LNCAP (cell line): ENCODE measurements at regions not wholly inside any gene's neighbourhood (a gene's known extent, or its start where the extent isn't known, plus 50 kb on each side); places are given as distances from the start of the nearest gene placed in this dataset.

Source experiments
- CTCF ChIP-seq: fragments of 450-650 bp; IDR thresholded peaks from 2 replicates; pipeline ENCODE4 v1.5.1; 2017; ENCODE audit warnings: mild to moderate bottlenecking

GRCh38 chr4:54482529-54483200 lies 175.1 kb upstream of the KIT start:
- TF ChIP-seq CTCF = no peak

DNA sequence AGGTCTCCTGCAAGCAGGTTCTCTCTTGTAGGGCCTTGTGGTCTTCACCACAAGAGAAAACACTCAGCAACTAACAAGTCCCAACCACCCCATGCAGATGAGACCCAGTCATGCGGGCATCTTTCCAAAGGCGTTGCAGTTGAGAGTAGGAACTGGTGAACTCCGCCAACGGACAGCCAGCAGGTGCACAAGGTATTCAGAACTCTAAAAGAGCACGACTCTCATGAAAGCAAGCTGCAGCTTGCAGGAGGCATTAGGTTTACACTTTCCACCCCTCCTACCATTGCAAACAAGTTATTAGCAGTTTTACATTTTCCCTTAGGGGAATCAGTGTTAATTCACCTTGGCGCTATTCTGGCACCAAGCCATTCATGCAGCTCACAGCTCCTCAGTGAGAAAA lies 173.4 kb upstream of the KIT start:
- no peak for TF ChIP-seq CTCF

DNA sequence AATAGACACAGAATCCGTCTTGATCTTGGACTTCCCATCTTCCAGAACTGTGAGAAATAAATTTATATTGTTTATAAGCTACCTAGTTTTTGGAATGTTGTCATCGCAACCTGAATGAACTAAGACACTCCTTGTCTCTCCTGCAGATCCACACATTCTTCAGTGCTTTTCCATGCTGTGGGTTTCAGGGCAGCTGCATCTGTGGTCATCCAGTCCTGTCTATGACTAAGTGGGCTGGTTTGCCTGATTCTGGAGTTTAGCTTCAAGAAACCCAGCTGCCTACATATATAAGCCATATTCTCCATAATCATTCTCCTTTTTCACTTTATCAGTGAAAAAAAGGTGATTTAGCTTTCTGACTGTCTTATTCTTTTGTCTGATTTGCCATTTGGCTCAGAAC lies 170.3 kb upstream of the KIT start:
- TF ChIP-seq CTCF = no peak

DNA sequence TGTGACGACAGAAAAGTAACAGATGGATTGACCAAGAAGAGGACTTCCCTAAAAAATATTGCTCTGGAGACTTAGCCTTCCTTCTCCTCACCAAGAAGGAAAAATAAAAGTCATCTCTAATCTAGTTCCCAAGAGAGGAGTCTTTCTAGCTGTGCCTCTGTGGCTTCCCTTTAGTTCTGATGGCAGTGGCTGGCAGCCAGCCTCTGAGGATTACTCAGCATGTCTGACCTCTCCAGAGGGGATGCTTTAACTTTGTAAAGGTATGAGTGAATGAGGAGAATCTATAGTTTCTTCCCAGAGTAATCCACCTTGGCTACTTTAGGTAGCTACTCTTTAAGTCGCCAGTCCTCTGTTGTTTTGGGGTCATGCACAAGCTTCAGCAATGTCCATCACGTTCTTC lies 163.9 kb upstream of the KIT start:
- TF ChIP-seq CTCF = no peak

DNA sequence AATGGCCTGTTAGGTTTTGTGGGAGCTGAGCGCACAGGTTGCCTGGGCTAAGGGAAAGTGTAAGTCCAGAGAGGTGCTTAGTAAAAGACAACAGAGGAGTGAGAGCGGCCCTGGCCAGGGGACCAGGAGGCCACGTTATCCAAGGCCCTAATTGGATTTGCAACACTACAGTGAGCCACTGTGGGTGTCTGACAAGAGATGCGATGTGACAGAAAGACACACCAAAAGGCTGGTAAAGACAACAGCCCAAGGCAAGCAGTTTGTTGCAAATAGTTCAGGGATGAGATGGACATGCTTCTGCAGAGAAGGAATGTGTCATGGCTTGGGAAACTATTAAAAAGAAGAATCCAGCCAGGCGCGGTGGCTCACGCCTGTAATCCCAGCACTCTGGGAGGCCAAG lies 162.7 kb upstream of the KIT start:
- no peak for TF ChIP-seq CTCF

GRCh38 chr4:54495641-54496040 lies 162.1 kb upstream of the KIT start:
- TF ChIP-seq CTCF = no peak

DNA sequence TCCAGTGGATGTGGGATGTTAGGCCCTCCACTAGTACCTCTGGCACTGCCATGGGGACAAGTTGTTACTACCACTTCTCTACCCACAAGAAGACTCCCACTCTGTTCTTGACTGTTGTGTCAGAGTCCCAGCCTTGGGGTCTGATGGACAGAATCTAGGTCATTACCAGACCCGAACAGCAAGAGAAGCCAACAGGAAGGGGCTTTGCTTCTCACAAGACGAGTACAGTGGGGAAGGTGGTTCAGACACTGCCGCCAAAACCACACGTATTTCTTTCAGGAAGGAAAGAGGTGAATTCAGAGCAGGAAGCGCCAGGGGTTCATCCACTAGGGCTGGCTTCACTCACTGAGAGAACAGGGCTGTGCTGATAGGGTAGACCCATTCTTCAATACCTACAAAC lies 161.3 kb upstream of the KIT start:
- no peak for TF ChIP-seq CTCF

DNA sequence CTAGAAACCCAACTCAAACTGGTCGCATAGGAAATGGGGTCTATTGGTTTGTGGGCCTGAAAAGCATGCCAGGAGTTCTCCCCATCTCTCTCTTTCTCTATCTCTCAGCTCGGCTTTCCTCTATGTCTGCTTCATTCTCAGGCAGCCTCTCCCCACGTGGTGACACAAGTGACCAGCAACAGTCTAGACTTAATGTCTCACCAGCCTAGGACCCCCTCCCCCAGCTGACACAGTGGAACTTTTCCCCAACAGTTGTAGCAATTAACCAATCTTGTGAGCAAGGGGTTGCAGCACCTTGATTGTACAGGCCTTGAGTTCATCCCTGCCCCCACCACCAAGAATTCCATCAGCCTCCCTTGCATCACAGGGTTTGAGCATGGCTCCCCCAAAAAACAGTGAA lies 159.8 kb upstream of the KIT start:
- TF ChIP-seq CTCF = no peak
